NCI-H345 treated with DMSO at 0.1 percent for 48 hours (cell line): ENCODE measurements at regions not wholly inside any gene's neighbourhood (a gene's known extent, or its start where the extent isn't known, plus 50 kb on each side); places are given as distances from the start of the nearest gene placed in this dataset.

Experiments used
- DNase-seq: peaks from one replicate; lab custom pipeline; 2025; ENCODE audit not compliant: unreplicated experiment; lab: John Stamatoyannopoulos, UW

DNA sequence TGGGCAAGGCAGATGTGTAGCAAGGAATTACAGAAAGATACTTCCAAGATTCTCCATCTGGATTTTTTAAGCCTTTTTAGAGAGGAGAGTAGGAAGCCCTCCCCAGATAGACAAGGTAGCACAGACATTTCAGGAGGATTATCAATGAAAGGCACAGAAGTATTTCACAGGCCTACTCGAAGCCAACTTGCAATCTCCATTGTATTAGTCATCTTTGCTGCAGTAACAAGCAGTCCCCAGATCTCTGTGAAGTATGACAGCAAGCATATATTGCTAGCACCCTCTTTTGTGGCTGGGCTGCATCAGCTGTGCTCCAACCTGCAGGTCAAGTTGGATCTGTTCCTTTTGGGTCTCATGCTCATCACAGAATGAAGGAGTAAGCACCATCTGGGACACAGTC lies 101.6 kb downstream of the MAF start:
- no peak for DNase-seq

GRCh38 chr16:79497606-79498350 lies 102.8 kb downstream of the MAF start:
- no peak for DNase-seq

GRCh38 chr16:79493911-79494310 lies 106.6 kb downstream of the MAF start:
- no peak for DNase-seq

- DNase-seq: no peak
Observed at GRCh38 chr16:79492036-79492435, 108.5 kb downstream of the MAF start.

DNA sequence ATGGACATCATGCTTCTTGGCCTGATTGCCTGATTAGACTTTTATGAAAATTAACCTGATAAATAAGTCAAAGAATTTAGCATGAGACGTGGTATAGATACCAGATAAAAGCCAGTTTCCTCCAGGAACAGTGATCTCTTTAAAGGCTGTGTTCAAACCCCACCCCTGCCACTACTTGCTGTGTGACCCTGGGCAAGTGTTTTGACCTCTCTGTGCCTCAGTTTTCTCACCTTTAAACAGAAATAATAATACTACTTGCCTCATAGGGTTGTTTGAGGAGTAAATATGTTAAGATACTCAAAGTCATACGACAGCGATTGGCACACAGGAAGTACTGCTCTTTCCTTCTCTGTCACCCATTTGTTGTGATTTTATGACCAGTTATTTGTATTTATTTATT lies 115.5 kb downstream of the MAF start:
- DNase-seq: no peak

GRCh38 chr16:79484237-79484636 lies 116.3 kb downstream of the MAF start:
- no peak for DNase-seq

DNA sequence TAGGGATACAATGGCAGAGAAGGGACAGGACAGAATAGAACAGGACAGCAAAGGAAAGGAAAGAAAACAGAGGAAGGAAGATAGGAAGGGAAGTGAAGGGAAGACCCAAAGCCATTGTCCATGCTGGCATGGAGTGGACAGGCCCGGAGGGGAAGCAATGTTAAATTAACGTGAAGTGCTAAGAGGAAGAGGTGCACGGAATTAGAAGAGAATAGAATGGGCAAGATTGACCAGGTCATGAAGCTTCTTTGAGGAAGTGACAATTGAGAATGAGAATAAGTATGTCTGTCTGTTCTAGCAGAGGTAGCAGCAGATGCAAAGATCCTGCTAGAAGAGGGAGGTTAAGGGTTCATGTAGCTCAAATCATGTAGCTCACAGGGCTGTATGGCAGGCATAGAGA lies 117.2 kb downstream of the MAF start:
- no peak for DNase-seq

- no peak for DNase-seq
Observed at GRCh38 chr16:79482011-79482410, 118.5 kb downstream of the MAF start.

DNA sequence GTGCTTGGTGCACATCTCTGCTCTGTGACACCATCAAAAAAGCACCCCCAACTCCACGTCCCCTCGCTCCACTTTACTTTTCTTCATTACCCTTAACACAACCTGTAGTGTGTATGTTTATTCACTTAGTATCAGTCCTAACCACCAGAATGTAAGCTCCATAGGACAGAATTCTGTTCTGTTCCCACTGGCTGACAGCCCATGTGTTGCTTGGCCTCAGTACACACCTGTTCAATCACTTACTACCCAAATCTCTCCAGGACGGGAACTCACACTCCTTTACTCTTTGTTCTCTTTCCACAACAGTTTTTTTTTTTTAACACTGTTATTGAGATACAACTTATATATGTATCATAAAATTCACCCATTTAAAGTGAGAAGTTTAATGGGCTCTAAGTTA lies 119.6 kb downstream of the MAF start:
- no peak for DNase-seq

- no peak for DNase-seq
Observed at GRCh38 chr16:79480056-79480455, 120.5 kb downstream of the MAF start.

DNA sequence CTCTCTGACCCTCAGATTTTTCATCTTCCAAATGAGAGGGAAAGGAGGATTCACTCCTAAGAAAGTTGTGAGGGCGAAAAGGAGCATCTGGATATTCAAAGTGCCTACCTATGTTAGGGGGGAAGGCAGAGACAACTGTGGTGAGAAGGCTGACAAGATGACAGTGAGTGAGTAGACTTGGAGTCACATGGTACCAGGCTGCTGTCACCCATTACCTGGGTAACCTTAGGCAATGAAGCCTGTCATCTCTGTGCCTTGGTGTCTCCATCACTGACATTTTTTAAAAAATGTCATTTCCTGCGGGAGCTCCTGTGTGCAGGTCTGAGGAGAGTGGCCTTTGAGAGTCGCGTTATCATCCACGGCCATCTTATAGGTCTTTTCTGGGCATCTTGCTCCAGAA lies 124.0 kb downstream of the MAF start:
- no peak for DNase-seq

- no peak for DNase-seq
Observed at GRCh38 chr16:79475841-79476240, 124.7 kb downstream of the MAF start.

DNA sequence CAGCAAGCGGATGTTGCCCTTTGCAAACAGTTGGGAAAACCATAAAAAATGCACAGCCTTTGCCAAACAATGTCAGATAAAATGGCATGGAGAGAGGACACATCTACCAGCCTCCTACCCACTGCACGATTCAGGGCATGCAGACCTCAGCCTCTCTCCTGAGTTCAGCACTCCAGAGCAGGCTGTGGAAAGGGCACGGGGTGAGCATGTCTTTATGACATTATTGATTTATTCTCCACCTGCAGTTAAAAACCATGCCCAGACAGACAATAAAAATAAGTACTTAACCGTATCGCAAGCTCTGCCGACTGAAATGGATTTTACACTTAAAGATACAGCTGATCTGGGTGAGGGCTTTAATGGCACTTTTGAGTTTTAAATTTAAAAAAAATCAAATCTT lies 127.1 kb downstream of the MAF start:
- DNase-seq: no peak

DNA sequence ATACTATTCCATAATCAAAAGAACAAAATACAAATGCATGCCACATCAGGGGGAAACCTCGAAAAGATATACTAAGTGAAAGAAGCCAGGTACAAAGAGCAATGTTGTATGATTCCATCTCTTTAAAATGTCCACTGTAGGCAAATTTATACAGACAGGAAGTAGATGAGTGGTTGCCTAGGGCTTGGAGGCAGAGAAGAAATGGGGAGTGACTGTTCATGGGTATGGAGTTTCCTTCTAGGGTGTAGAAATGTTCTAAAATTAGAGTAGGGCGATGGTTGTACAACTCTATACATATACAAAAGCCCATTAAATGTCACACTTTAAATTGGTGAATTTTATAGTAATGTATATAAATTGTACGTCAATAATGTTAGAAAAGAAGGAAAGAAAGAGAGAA lies 128.1 kb downstream of the MAF start:
- DNase-seq: no peak

GRCh38 chr16:79469999-79470398 lies 130.5 kb downstream of the MAF start:
- DNase-seq: no peak

DNA sequence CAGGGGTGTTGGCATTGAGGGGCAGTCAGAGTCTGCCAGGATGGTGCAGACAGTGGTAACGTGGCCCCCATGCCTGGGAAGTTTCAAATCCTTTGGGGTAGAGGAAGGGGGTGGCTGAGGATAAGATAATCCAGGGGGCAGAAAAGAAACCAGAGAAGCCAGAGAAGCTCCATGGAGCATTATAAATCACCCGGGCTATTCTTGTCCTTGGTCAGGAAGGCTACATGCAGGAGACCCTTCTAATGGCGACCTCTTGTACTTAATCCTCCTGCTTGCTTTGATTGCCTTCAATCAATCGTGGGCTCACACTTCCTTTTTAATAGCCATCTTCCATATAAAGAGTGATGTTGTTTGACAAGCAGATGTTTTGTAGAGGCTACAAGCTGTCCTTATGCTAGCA lies 131.9 kb downstream of the MAF start:
- no peak for DNase-seq

DNA sequence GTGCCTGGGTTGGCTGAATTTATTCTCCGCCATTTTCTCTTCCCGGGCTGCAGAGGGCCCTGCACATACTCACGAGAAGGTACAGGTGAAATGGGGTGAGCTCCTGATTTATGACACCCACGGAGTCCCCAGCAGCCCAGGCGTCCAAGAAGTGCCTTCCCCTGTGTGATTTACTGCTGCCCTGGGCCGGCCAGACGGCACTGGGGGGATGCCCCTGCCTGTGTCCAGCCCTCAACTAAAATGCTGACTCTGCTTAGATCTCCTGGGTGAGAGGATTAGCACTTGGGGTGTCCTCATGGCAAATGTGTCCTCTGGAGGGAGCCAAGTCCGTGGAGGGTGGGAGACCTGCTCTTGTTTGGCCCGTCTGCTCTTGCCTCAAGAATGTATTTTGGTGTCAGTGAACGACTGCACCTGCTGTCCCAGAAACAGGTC lies 132.4 kb downstream of the MAF start:
- DNase-seq: no peak

DNA sequence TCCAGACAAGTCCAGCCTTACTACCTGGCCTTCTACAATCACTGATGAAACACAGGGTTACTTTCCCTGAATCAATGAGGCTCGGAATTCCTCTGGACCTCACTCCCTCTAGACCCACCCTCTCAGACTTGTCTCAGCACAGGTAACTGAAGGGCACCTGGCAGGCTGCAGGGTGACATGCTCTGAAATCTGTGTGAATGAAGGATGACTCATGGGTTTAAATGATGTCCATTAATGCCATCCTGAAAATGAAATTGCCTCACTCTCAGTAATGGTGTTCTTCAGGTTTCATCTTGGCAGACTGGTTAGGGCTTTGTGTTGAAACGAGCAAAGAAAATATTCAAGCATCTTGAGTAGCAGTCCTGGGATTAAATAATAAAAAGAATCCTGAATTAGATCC lies 134.4 kb downstream of the MAF start:
- DNase-seq: no peak

DNA sequence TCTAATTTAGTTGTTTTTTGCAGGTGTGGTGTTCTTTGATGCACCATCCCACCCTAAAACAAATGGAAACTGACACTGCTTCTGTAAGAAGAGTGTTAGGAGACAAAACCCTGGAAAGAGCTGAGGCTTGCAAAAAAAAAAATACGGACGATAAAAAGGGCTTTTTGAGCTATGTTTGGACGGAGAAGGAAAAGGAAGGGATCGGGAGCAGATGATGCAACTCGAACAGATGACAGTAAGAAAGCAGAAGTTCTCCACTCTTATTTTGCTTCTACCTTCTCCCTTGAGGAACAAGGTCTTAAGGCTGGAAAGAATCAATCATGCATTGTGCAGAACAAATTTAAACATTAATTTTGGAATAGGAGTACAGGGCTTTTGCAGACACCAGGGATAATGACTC lies 136.7 kb downstream of the MAF start:
- DNase-seq: no peak

DNA sequence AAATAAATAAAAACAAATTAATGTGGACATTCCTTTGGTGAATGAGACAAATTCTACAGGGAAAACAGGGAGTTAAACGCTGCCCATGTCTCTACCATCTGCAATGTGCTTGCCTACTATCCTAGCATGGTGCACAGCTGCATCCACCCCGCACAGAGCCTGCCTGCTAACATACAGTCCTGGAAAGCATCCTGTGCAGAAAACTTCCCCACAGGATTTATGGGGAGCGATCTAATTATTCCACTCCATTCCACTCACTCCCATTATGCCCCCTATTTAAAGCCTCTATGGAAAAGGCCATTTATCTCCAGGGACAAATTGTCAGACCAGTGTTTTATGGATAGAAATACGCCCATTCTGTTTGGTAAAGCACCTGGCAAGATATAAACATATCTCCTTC lies 144.5 kb downstream of the MAF start:
- no peak for DNase-seq

- no peak for DNase-seq
Observed at GRCh38 chr16:79452671-79453070, 147.9 kb downstream of the MAF start.

DNA sequence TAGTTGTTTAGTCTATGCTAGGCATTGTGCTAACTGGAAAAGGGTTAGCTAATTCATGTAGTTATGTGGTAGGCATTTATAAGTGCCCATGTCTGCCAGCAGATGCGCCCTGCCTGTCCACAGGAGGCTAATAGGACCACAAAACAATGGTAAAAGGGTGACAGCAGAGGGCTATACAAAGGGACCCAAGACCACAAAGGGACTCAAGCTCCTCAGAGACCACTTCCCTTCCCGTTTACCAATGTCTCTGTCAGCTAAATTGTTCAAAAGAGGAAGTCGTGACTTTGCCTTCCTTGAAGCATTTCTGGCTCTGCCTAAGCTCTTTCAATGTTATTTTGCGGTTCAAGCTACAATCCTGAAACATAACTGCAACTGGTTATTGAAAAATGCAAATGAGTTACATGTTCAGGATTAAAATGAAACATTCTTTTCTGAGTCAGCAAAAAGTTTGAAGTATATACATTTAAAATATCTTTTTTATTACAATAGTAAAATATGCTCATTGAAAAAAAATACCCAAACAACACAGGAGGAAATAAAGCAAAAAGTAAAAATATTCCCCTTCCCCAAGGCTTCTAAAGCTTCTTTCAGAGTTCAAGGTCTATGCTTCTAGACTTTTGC lies 149.2 kb downstream of the MAF start:
- DNase-seq: no peak

- DNase-seq: no peak
Observed at GRCh38 chr16:79449900-79450299, 150.6 kb downstream of the MAF start.
